ENCODE measurements at regions not wholly inside any gene's neighbourhood (a gene's known extent, or its start where the extent isn't known, plus 50 kb on each side); places are given as distances from the start of the nearest gene placed in this dataset.

- DNase-seq (ENCODE audit: low read depth) = no peak
Observed at GRCh38 chr5:87053146-87053545, 214.5 kb upstream of the RASA1 start.

GRCh38 chr5:87054821-87055220 lies 212.9 kb upstream of the RASA1 start:
- no peak for DNase-seq (ENCODE audit: low read depth)

DNA sequence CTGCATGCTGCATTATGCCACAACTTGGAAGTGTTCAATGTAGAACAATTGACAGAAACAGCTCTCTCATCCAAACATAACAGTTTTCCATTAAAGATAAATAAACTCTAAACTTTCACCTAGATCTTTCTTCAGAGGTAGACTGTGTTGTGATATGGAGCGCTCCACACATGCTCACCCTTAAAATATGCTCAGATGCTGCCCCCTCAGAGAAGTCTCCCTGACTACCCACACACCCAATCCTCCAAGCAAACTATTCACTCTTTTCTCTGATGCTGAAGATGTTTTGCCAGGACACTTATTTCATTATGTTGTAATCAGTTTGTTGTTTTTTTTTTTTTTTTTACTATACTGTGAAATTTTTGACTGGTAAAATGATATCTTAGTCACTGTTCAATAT lies 206.6 kb upstream of the RASA1 start:
- DNase-seq (ENCODE audit: low read depth) = no peak

DNA sequence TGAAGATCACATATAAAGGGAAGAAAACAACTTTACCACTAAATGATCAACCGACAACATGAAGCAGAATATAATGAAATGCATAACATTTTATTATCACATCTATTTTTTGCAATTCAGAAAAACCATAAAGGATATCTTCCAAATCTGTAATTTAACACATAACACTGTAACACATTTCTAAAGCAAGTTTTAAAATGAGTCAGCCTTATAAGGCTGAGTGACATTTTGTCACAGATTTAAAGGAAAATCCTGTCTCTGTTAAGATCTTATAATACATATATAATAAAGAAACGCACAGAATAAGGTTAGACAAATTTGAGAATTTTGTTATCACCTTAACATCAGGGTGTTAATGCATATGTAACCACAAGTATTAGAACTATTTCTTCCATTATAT lies 198.4 kb upstream of the RASA1 start:
- no peak for DNase-seq (ENCODE audit: low read depth)

DNA sequence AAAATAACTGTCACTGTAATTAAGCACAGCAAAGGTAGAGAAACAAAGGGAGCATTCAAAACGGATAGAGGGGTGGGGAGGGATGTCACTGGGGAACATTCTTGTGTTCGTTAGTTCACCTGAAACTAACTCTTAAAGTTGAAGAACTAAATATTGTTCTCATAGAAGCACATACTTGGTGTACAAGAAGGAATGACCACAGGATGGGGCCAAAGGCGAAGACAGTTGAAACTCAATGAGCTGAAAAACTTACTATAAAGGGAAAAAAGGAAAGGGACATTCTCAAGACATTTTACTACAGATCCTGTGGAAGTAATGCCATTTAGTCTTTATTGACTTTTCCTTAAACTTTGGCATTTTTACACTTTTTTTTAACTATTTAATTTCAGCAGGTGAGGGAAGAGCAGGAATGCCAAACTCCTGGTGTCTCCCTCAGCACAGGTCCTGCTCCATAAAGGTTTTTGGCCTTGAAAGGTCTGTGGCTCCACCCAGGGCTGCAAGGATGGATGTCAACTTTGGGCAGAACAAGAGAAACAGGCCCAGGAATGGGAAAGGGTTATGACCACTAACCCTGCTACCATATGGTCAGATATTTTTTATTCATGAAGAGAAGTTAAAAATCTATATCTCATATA lies 197.6 kb upstream of the RASA1 start:
- no peak for DNase-seq (ENCODE audit: low read depth)

DNA sequence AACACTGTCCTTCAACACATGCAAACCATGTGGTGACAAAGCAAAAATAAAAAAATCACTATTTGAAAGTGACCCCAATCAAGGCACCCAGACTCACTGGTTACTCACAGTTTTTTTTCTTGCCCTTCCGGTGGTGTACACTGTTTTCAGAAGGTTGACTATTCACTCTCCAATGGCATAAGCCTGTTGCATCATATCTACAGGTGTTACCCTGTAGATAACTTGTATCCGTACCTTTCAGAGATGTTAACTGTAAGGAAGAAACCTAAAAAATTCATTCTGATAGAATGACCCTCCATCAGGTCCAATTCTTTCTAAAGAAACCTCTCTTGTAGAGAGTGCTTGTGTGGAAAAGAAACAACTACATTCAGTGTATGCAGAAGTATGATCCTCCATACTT lies 193.6 kb upstream of the RASA1 start:
- no peak for DNase-seq (ENCODE audit: low read depth)

- peak; percentile 6 for DNase-seq (ENCODE audit: low read depth)
Observed at GRCh38 chr5:87074934-87075541, 192.6 kb upstream of the RASA1 start.

DNA sequence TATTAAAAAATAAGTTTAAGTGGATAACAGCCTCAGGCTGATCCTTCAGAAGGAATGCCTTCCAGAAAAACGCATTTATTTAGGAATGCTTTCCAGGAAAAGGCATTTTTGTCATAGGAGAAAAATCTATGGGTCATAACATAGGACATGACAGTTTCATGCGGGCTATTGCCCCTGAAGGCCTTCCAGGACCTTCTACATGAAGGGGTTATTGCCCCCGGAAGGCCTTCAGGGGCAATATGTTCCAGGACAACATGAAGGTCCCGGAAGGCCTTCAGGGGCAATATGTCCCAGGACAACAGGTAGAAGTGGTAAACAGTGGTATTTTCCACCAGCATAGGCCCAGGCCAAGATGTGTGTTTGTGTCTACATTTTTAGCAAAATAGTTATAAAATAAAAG lies 191.3 kb upstream of the RASA1 start:
- DNase-seq (ENCODE audit: low read depth) = no peak

DNA sequence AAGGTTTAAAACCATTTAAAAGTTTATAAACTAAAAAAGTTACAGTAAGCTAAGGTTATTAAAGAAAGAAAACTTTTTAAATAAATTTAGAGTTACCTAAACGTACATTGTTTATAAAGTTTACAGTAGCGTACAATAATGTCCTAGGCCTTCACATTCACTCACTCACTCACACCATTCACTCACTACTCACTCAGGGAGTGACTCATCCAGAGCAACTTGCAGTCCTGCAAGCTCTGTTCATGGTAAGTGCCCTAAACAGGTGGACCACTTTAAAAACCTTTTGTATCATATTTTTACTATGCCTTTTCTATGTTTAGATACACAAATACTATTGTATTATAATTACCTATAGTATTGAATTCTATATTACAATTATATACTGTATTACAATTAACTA lies 190.8 kb upstream of the RASA1 start:
- no peak for DNase-seq (ENCODE audit: low read depth)

DNA sequence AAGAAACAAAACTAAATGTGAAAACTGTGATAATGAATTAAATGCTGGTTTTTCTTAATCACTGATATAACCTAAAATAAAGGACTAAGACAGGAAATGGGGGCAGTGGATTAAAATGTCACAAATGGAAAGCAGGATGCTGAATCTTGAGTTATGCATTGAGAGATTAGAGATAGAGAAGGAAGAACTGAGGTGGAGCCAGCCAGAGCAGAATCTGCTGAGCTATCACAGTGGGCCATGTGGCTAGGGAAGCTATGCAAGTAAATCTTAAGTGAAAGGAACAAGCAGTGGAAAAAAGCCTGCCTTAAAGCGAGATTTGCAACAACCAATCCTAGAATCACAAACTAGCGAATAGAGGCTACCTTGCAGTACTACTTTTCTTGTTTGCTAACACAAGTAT lies 188.5 kb upstream of the RASA1 start:
- no peak for DNase-seq (ENCODE audit: low read depth)

DNA sequence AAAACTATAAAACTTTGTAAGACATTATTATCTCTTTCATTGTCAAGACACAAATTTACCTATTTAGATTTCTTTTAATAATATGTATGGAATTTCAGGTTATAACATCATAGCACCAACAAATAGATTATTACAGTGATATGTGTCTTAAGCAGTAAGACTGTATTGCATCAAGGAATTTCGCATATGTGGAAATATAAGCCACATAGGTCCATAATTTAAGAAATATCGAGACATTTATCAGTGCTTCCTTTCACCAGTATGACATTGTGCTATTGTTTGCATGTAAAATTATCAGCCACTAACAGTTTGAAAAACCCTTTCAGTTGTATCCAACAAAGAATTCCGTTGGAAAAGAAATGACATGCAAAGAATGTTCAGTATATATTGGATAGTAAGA lies 186.7 kb upstream of the RASA1 start:
- no peak for DNase-seq (ENCODE audit: low read depth)

DNA sequence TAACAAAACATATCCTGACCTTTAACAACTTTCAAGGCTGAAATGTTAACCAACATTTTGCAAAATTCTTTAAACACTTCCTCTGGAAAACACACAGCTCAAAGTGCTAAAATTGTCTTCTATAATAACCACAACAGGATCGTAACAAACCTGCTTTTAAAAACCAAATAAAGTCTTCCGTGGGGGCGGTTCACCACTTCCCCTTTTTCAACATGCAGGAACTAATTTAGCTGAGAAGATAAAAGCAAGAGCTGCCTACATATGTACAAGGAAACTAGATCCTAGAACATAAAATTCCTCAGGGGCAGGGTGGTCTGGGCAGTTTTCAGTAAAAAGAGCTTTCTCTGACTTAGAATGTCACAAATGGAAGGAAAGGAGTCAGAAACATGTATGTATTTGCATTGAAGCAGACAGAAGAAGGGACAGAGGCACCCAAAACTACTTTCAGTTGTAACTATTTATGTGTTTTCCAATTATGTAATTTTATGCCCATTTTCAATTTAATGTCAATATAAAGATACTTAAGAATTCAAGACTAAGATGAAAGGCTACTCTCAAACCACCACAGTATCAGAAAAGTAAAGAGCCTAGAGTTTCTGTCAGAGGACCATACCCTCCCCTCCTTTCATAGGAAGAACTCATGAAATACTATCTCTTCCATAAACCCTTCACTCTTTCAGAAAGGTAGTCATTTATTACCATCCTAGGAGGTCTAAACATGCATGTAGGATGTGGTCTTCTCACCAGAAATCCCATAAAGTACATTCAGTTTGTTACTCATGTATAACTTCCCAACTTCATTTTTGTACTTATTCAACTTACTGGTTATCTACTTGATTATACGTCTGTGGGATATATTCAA lies 185.9 kb upstream of the RASA1 start:
- DNase-seq (ENCODE audit: low read depth) = peak; percentile 26

DNA sequence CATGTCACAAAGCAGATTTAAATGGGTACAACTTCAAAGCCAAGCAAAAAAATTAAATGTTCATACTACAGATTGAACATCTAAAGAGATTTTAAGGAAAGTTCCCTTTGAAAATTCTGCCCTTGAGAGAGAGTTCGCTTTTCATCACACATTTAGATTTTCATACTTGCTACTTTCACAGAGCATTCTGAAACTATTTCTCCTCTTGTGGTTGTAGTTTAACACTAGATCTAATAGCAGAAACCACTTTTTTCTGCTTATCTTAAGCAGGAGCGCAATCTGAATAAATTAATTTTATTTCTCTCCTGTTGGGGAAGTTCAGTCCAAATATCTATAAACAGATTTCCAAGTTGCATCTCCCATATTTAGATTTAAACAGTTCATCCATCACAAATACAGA lies 173.3 kb upstream of the RASA1 start:
- DNase-seq (ENCODE audit: low read depth) = no peak

DNA sequence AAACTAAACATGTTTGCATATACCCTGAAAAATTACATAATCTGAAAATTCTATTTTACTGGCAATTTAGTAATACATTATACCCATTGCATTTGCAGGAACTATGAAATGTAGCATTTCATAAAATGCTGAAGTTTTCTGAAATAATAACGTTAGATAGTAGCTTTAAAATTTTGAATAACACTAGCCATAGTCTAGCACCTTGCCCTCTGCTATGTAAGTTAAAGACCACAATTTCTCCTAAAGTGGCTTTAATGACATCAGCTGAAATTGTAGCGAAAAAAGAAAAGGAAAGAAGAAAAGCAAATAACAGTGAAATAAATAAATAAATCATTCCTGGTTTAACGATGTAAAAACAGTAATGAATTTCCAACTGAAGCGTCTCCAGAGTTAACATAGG lies 172.8 kb upstream of the RASA1 start:
- no peak for DNase-seq (ENCODE audit: low read depth)

DNA sequence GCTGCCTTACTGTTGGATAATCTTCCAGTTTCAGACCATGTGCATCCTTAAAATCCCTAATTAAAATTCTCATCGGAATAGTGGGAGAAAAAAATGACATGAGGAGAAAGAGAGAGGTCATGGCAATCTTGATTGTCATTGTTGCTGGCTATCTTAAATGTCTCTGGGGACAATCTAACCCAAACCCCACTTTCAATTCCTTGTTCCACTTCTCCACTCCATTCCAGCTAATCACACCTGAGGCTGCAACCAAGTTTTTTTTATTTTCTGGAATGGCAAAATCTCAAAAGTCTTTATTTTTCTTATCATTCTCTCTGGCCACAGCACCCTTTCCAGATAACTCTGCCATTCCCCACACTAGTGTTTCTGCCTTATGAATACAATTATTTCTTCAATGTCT lies 171.9 kb upstream of the RASA1 start:
- DNase-seq (ENCODE audit: low read depth) = no peak

DNA sequence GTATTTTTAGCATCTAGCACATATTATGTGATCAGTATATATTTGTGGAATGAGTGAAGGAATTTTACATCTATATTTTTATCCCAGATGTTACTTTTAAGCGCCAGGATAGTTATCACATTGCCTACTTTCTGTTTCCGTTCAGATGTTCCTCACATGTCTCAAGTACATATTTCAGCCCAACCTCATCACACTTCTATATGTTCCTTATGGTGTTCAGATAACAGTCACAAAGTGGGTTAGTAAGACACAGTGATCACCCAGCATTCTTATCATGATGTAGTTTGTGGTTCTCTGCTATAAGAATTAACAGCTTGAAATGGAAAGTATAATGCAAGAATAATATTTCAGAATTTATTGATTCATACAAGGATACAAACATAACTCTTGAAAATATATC lies 170.0 kb upstream of the RASA1 start:
- DNase-seq (ENCODE audit: low read depth) = no peak

DNA sequence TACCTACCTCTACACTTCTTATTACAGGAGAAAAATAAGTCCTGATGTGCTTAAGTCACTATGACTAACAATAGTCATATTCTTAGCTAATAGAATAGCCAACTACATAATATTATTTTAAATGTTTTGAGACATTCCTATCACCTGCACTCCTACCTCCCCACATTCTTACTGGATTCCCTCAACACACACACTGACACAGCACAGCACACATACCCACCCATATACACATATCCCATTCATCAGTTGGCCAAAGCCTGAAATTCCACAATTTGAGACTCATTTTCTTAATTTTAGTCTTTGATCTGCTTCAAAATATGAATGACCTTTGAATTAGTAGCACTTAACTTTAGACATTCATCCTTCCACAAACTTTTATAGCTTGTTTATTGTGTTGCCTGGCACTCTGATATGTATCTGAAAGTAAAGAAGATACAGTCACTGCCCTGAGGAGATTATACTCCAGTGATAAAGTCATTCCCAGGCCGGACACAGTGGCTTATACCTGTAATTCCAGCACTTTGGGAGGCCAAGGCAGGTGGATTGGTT lies 168.3 kb upstream of the RASA1 start:
- no peak for DNase-seq (ENCODE audit: low read depth)

- no peak for DNase-seq (ENCODE audit: low read depth)
Observed at GRCh38 chr5:87099968-87100367, 167.7 kb upstream of the RASA1 start.

DNA sequence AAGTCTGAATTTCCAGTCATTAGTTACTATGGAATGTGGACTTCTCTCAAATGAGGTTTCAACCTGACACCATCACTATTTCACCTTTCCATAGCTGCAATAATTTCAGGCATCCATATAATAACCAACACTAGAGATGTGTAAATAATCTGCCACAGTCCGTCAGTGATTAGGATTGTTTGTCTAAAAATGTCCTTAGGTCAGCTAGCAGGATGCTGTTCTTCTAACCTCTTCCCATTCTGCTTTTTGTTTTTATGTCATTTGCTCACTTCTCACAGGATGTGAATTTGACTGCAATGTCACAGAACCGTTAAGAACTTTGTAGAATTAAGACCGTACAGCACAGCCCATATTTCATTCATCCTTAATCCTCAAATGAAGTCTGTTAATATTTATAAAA lies 166.4 kb upstream of the RASA1 start:
- DNase-seq (ENCODE audit: low read depth) = no peak

GRCh38 chr5:87102841-87103240 lies 164.8 kb upstream of the RASA1 start:
- no peak for DNase-seq (ENCODE audit: low read depth)

DNA sequence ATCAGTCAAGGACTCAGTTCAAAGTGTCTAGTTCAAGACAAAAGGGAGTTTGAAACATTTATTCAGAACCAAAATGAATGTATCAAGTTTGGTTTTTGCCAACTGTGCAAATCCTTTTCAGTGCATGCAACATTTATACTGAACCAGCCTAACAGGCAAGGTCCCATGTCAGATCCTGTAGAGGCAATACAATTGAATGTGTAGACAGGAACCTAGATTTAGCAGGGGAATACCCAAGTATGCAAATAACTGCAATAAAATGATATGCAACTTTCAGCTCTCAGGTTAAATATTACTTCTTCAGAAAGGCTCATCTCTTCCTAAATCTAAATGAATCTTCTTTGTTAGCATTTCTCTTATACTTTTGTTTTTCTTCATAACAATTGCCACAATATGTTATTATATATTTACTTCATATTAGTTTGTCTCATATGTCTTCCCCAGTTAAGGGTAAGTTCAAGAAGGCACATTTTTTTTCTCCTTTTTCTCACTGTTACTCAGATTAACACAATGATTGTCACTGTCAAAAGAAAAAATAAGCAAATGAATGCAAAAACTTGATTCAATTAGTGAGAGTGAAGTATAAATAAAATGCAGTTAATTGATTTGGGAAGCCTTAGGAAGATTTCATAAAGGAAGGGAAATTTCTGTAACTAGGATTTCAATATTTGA lies 163.9 kb upstream of the RASA1 start:
- DNase-seq (ENCODE audit: low read depth) = no peak

DNA sequence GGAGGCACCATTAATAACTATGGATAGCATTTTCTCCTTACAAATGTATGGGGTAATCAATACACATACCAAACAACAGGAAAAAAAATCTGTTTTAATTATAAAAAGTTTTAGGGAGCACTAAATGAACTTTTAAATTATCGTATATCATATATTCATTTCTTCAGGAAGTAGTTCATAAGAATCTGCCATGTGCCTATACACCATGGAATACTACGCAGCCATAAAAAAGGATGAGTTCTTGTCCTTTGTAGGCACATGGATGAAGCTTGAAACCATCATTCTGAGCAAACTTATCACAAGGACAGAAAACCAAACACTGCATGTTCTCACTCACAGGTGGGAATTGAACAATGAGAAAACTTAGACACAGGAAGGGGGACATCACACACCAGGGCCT lies 162.1 kb upstream of the RASA1 start:
- no peak for DNase-seq (ENCODE audit: low read depth)

DNA sequence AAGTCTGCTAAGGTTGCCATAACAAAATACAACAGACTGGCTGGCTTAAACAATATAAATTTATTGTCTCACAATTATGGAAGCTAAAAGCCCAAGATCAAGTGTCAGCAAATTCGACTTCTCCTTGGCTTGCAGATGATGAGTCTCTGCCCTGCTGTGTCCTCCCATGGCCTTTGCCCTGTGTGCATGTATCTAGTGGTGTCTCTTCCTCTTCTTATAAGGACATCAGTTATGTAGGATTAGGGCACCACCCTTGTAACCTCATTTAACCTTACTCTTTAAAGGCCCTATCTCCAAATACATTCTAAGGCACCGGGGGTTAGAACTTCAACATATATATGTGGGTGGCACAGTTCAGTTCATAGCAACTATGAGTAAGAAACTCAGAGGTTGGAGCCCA lies 157.9 kb upstream of the RASA1 start:
- no peak for DNase-seq (ENCODE audit: low read depth)
